Nephron progenitor cell (in vitro differentiated cells): ENCODE measurements at regions not wholly inside any gene's neighbourhood (a gene's known extent, or its start where the extent isn't known, plus 50 kb on each side); places are given as distances from the start of the nearest gene placed in this dataset.

Experiments used
- DNase-seq: peaks from one replicate; pipeline ENCODE4 v3.0.0; 2021
- H3K27ac Mint-ChIP-seq: 2 replicates; pipeline ENCODE4 v1.8.0; 2021; ENCODE audit warnings: mild to moderate bottlenecking, moderate library complexity, mixed read lengths
- H3K27me3 Mint-ChIP-seq: 2 replicates; pipeline ENCODE4 v1.8.0; 2021; ENCODE audit warnings: mild to moderate bottlenecking, low read depth, mixed read lengths; ENCODE audit not compliant: poor library complexity
- H3K36me3 Mint-ChIP-seq: 2 replicates; pipeline ENCODE4 v1.8.0; 2021; ENCODE audit warnings: low read depth, mixed read lengths
- H3K4me1 Mint-ChIP-seq: 2 replicates; pipeline ENCODE4 v1.8.0; 2021; ENCODE audit warnings: mixed read lengths
- H3K4me3 Mint-ChIP-seq: 2 replicates; pipeline ENCODE4 v1.8.0; 2021; ENCODE audit warnings: mild to moderate bottlenecking, moderate library complexity, mixed read lengths
- H3K9me3 Mint-ChIP-seq: 2 replicates; pipeline ENCODE4 v1.8.0; 2021; ENCODE audit warnings: mild to moderate bottlenecking, moderate library complexity, mixed read lengths
- TF ChIP-seq, protein P1 (sequence below): fragments of 200-600 bp; sonication (generic); IDR thresholded peaks from 2 replicates; pipeline ENCODE4 v1.5.0; 2021; ENCODE audit warnings: antibody characterized with exemption

DNA sequence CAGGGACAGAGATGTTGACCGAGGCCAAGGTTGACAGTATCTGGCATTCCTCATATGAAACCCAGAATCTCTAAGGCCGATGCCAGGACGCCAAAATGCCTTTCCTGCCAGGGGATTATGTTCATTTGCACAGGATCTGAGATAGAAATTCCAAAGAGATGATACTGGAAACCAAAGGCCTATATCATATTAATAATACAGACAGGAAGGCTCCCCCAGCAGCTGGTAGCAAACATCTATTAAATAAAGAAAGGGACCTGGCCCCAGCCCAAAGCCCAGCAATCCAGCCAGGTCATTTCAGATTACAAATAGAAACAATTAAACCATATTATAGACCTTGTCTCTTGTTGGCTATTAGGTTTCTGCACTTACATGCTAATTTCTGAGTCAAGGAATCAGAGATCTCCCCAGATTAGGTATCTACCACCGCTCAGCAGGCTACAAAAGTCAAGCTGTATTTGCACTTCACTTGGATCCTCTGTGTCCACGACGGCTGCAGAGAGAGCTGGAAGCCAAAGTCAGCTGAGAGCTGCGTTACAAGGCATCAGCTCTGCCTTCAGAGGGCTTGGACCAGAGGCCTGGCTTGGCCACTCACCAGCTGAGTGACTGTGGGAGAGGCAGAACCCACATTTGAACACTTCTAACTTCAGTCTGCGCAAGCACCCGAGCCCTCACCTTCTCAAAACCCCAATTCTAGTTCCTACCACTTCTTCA is 269.3 kb upstream of the SIX2 start:
- TF ChIP-seq, protein P1, sequence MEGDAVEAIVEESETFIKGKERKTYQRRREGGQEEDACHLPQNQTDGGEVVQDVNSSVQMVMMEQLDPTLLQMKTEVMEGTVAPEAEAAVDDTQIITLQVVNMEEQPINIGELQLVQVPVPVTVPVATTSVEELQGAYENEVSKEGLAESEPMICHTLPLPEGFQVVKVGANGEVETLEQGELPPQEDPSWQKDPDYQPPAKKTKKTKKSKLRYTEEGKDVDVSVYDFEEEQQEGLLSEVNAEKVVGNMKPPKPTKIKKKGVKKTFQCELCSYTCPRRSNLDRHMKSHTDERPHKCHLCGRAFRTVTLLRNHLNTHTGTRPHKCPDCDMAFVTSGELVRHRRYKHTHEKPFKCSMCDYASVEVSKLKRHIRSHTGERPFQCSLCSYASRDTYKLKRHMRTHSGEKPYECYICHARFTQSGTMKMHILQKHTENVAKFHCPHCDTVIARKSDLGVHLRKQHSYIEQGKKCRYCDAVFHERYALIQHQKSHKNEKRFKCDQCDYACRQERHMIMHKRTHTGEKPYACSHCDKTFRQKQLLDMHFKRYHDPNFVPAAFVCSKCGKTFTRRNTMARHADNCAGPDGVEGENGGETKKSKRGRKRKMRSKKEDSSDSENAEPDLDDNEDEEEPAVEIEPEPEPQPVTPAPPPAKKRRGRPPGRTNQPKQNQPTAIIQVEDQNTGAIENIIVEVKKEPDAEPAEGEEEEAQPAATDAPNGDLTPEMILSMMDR: no peak
- no peaks in the 10 kb centered on the region for H3K36me3 Mint-ChIP-seq

DNA sequence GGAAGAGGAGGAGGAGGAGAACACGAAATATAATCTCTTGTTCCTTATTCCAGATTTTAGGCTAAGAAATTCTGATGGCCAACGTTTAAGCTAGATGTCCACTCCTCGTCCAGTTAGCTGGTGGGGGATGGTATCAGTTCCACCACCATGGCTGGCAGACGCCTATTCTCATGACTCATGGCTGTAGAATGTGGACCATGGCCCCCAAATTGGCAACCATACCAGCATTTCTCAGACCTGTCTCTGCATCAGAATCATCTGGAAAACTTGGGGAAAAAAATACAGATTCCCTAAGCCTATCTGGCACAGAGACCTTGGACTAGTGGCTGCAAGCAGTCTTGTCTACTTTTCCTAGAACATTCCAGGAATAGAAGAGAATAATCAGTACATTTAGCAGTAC is 267.7 kb upstream of the SIX2 start:
- H3K27me3 Mint-ChIP-seq: peaks cover 2% of the 10 kb centered on the region
- DNase-seq: no peak
- H3K4me1 Mint-ChIP-seq: peaks cover 64% of the 10 kb centered on the region
- no peak overlapping the region for H3K4me3 Mint-ChIP-seq
- TF ChIP-seq, protein P1: no peak
- H3K27ac Mint-ChIP-seq: no peak overlapping the region
- no peaks in the 10 kb centered on the region for H3K36me3 Mint-ChIP-seq
- H3K9me3 Mint-ChIP-seq: no peaks in the 10 kb centered on the region

More for the DNA sequence above, 269.3 kb upstream of the SIX2 start:
- Mint-ChIP-seq H3K4me1 (peaks cover 65% of the 10 kb centered on the region), H3K9me3 (no peaks in the 10 kb centered on the region), H3K27me3 (no peaks in the 10 kb centered on the region), H3K4me3 (no peak overlapping the region), H3K27ac (no peak overlapping the region)
- no peak for DNase-seq

DNA sequence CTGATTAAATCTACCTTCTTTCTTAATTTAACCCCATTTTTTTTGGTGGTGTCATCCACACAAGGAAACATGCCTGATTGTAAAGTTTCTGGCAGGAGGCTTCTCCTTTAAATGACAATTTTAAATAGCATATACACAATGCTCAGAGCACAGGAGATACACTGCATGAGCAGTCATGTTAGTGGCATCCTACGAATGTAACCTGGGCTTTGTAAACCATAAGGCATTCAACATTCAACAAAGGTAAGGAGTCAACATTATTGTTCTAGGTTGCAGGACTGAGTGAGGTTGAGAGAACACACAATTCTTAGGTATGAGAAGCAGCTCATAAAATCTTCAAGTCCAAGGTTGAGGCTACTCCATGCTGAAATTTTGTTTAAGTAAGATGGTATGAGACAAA is 266.6 kb upstream of the SIX2 start:
- Mint-ChIP-seq H3K4me1 (peaks cover 64% of the 10 kb centered on the region), H3K27me3 (peaks cover 3% of the 10 kb centered on the region), H3K9me3 (no peaks in the 10 kb centered on the region), H3K4me3 (no peak overlapping the region), H3K27ac (no peak overlapping the region), H3K36me3 (no peaks in the 10 kb centered on the region)
- TF ChIP-seq, protein P1: no peak
- DNase-seq: no peak

DNA sequence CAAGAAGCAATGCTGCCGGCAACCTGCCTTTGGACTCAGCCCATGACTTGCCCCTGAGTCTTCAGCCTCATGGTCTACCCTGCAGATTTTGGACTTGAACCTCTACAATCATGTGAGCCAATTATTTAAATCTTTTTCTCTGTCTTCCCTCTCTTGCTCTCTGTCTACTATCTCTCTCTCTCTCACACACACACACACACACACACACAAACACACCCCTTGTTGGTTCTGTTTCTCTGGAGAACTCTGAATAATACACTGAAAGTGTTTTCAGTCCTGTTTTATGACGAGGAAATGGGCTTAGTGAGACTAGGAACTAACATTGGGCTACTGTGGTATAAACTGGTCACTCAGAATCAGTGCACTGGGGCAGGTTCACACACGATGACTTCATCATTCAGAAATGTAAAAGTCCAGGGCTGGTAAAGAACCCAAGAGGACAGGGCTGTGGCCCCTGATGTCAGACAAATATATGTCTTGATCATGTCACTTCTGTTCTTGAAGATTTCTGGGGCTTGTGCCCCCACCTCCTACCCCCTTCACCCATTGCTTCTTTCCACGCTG is 266.1 kb upstream of the SIX2 start:
- Mint-ChIP-seq H3K27me3 (peaks cover 3% of the 10 kb centered on the region), H3K27ac (peak overlapping the region; percentile 97), H3K9me3 (no peaks in the 10 kb centered on the region), H3K36me3 (no peaks in the 10 kb centered on the region), H3K4me1 (peaks cover 64% of the 10 kb centered on the region), H3K4me3 (peak overlapping the region; percentile 16)
- DNase-seq: no peak
- TF ChIP-seq, protein P1: no peak

DNA sequence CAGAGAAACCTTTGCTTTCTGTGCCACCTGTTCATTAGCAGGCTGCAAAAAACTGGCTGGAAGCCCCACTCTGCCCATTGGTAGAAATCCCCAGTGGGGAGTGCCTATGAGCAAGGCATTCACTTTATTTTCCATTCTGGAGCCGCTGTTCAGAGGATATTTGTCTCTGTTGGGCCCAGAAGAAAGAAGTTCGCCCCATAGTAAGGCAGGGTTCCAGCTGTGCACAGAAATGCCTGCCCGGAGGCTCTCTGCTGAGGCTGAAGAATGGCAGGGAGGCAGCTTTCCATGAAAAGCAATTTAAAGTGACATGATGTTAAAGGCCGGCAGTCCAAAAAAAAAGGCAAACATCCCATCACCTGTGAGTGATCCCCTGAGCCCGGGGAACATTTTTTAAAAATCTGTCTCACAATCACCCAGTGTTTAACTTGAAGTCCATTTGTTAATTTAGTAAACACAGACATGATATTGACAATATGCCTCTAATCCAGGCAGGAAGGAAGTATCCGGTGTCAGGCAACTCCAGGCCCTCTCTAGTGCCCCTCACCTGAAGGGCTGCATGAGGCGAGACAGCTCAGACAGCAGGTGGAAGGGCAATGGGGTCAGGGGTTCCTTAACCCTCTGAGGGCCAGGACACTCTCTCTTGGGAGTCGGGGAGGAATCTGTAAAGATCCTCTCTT is 265.1 kb upstream of the SIX2 start:
- TF ChIP-seq, protein P1: no peak
- Mint-ChIP-seq H3K27me3 (peaks cover 3% of the 10 kb centered on the region), H3K9me3 (no peaks in the 10 kb centered on the region), H3K36me3 (no peaks in the 10 kb centered on the region), H3K4me3 (no peak overlapping the region), H3K27ac (peak overlapping the region; percentile 97), H3K4me1 (peaks cover 56% of the 10 kb centered on the region)
- no peak for DNase-seq
